MM.1S (cell line): ENCODE measurements at regions not wholly inside any gene's neighbourhood (a gene's known extent, or its start where the extent isn't known, plus 50 kb on each side); places are given as distances from the start of the nearest gene placed in this dataset.

ENCODE experiments used
- DNase-seq: peaks from one replicate; pipeline ENCODE4 v3.0.0-alpha.2; 2015
- H2AFZ ChIP-seq: fragments of 300-600 bp; sonication (generic); 2 replicates; pipeline ENCODE4 v1.6.0; 2016; ENCODE audit warnings: antibody characterized with exemption, low read length
- H3F3A ChIP-seq: fragments of 300-600 bp; sonication (generic); 2 replicates; pipeline ENCODE4 v1.6.1; 2016; ENCODE audit warnings: mild to moderate bottlenecking, antibody characterized with exemption, low read length, moderate library complexity, mixed read lengths; ENCODE audit not compliant: insufficient read depth
- H3K27ac ChIP-seq: fragments of 300-600 bp; sonication (generic); 2 replicates; pipeline ENCODE4 v1.5.1; 2016; ENCODE audit warnings: mild to moderate bottlenecking, low read length
- H3K27me3 ChIP-seq: fragments of 300-600 bp; sonication (generic); replicated peaks from 2 replicates; pipeline ENCODE4 v1.6.0; 2016; ENCODE audit warnings: low read length; ENCODE audit not compliant: insufficient read depth
- H3K36me3 ChIP-seq: fragments of 300-600 bp; sonication (generic); replicated peaks from 2 replicates; pipeline ENCODE4 v1.6.1; 2016; ENCODE audit warnings: mild to moderate bottlenecking, low read length, mixed read lengths; ENCODE audit not compliant: insufficient read depth
- H3K4me1 ChIP-seq: fragments of 300-600 bp; sonication (generic); 2 replicates; pipeline ENCODE4 v1.6.1; 2016; ENCODE audit warnings: low read length, mixed read lengths
- H3K4me2 ChIP-seq: fragments of 300-600 bp; sonication (generic); 2 replicates; pipeline ENCODE4 v1.6.0; 2016; ENCODE audit warnings: low read depth, low read length
- H3K4me3 ChIP-seq: fragments of 300-600 bp; sonication (generic); 2 replicates; pipeline ENCODE4 v1.5.1; 2016; ENCODE audit warnings: low read length, mixed read lengths
- H3K79me2 ChIP-seq: fragments of 300-600 bp; sonication (generic); 2 replicates; pipeline ENCODE4 v1.6.1; 2016; ENCODE audit warnings: mixed run types, low read length, mixed read lengths
- H3K9ac ChIP-seq: fragments of 300-600 bp; sonication (generic); 2 replicates; pipeline ENCODE4 v1.6.1; 2016; ENCODE audit warnings: low read length, mixed read lengths
- H3K9me2 ChIP-seq: fragments of 300-600 bp; sonication (generic); replicated peaks from 2 replicates; pipeline ENCODE4 v1.6.1; 2016; ENCODE audit warnings: mild to moderate bottlenecking, low read length, mixed read lengths; ENCODE audit not compliant: insufficient read depth
- H3K9me3 ChIP-seq: fragments of 300-600 bp; sonication (generic); replicated peaks from 2 replicates; pipeline ENCODE4 v1.6.1; 2016; ENCODE audit warnings: mild to moderate bottlenecking, low read length, mixed read lengths; ENCODE audit not compliant: insufficient read depth
- H4K20me1 ChIP-seq: fragments of 300-600 bp; sonication (generic); 2 replicates; pipeline ENCODE4 v1.6.1; 2016; ENCODE audit warnings: mild to moderate bottlenecking, low read length, moderate library complexity, mixed read lengths; ENCODE audit not compliant: insufficient read depth
- CTCF ChIP-seq: fragments of 300-600 bp; sonication (generic); IDR thresholded peaks from 2 replicates; pipeline ENCODE4 v1.5.1; 2016; ENCODE audit warnings: antibody characterized with exemption, low read length, mixed read lengths
- EZH2 ChIP-seq: fragments of 300-600 bp; sonication (generic); optimal IDR thresholded peaks from 2 replicates; pipeline ENCODE3; 2017; ENCODE audit warnings: low read depth, mild to moderate bottlenecking, antibody characterized with exemption, low read length, mixed read lengths
- EZH2phosphoT487 ChIP-seq: fragments of 300-600 bp; sonication (generic); IDR thresholded peaks from 2 replicates; pipeline ENCODE4 v1.6.1; 2018; ENCODE audit warnings: antibody characterized with exemption, low read length

- no peaks in the 10 kb centered on the region for H3K4me1 ChIP-seq
- no peaks in the 10 kb centered on the region for H3F3A ChIP-seq
These were observed 95.7 kb upstream of the SOX9 start for GRCh38 chr17:72025113-72025512.

GRCh38 chr17:72030067-72030899 is 90.5 kb upstream of the SOX9 start:
- no peak for TF ChIP-seq CTCF
- TF ChIP-seq EZH2 = no peak
- TF ChIP-seq EZH2phosphoT487 = no peak
- H3K27me3 ChIP-seq = no peaks in the 10 kb centered on the region
- peak overlapping the region; percentile 43 for H3K4me3 ChIP-seq
- peak overlapping the region; percentile 38 for H3K4me2 ChIP-seq
- no peaks in the 10 kb centered on the region for H4K20me1 ChIP-seq
- peak; percentile 16 for DNase-seq
- H3K36me3 ChIP-seq = no peaks in the 10 kb centered on the region
- H2AFZ ChIP-seq = peak overlapping the region; percentile 31
- H3K9me2 ChIP-seq = no peaks in the 10 kb centered on the region
- no peaks in the 10 kb centered on the region for H3F3A ChIP-seq
- H3K4me1 ChIP-seq = no peaks in the 10 kb centered on the region
- no peak overlapping the region; the same call in 1 of the 2 replicates for H3K9ac ChIP-seq
- no peaks in the 10 kb centered on the region for H3K9me3 ChIP-seq
- no peak overlapping the region for H3K27ac ChIP-seq
- H3K79me2 ChIP-seq = no peaks in the 10 kb centered on the region

More at GRCh38 chr17:72025113-72025512, 95.7 kb upstream of the SOX9 start:
- Histone ChIP-seq H3K9ac (no peak overlapping the region), H3K4me2 (no peak overlapping the region), H3K27ac (no peak overlapping the region), H3K9me2 (no peaks in the 10 kb centered on the region), H3K4me3 (no peak overlapping the region), H4K20me1 (no peaks in the 10 kb centered on the region), H2AFZ (no peak overlapping the region), H3K36me3 (no peaks in the 10 kb centered on the region), H3K79me2 (no peaks in the 10 kb centered on the region), H3K9me3 (no peaks in the 10 kb centered on the region), H3K27me3 (no peaks in the 10 kb centered on the region)
- no peak for DNase-seq
- TF ChIP-seq EZH2phosphoT487 (no peak), CTCF (no peak), EZH2 (no peak)

- H2AFZ ChIP-seq = no peak overlapping the region
- H3K4me2 ChIP-seq = no peak overlapping the region
- H3K4me1 ChIP-seq = no peaks in the 10 kb centered on the region
- no peaks in the 10 kb centered on the region for H4K20me1 ChIP-seq
- TF ChIP-seq CTCF (no peak), EZH2 (no peak), EZH2phosphoT487 (no peak)
- H3K27me3 ChIP-seq = no peaks in the 10 kb centered on the region
- no peak overlapping the region for H3K27ac ChIP-seq
- H3K79me2 ChIP-seq = no peaks in the 10 kb centered on the region
- H3K9ac ChIP-seq = no peak overlapping the region
- DNase-seq = no peak
- no peaks in the 10 kb centered on the region for H3K36me3 ChIP-seq
- no peak overlapping the region for H3K4me3 ChIP-seq
- no peaks in the 10 kb centered on the region for H3K9me3 ChIP-seq
- H3K9me2 ChIP-seq = no peaks in the 10 kb centered on the region
- no peaks in the 10 kb centered on the region for H3F3A ChIP-seq
These were observed 89.5 kb upstream of the SOX9 start for GRCh38 chr17:72031219-72031884.
